ENCODE measurements at regions not wholly inside any gene's neighbourhood (a gene's known extent, or its start where the extent isn't known, plus 50 kb on each side); places are given as distances from the start of the nearest gene placed in this dataset.

GRCh38 chr2:62325398-62325797 lies 129.5 kb downstream of the B3GNT2 start:
- DNase-seq (ENCODE audit: low spot score) = no peak
- no peak for TF ChIP-seq RAD21 (IDR thresholded peaks at IDR 0.05)
- no peak for TF ChIP-seq FOXA2 (IDR thresholded peaks at IDR 0.05)
- no peak for TF ChIP-seq ZBTB33 (IDR thresholded peaks at IDR 0.05)
- TF ChIP-seq, protein P1, sequence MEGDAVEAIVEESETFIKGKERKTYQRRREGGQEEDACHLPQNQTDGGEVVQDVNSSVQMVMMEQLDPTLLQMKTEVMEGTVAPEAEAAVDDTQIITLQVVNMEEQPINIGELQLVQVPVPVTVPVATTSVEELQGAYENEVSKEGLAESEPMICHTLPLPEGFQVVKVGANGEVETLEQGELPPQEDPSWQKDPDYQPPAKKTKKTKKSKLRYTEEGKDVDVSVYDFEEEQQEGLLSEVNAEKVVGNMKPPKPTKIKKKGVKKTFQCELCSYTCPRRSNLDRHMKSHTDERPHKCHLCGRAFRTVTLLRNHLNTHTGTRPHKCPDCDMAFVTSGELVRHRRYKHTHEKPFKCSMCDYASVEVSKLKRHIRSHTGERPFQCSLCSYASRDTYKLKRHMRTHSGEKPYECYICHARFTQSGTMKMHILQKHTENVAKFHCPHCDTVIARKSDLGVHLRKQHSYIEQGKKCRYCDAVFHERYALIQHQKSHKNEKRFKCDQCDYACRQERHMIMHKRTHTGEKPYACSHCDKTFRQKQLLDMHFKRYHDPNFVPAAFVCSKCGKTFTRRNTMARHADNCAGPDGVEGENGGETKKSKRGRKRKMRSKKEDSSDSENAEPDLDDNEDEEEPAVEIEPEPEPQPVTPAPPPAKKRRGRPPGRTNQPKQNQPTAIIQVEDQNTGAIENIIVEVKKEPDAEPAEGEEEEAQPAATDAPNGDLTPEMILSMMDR (IDR thresholded peaks at IDR 0.05; ENCODE audit: low read depth, low read length, missing input control) = no peak
- no peak for TF ChIP-seq SP1 (IDR thresholded peaks at IDR 0.05)
- no peak for TF ChIP-seq YY1 (IDR thresholded peaks at IDR 0.05)
- no peak for TF ChIP-seq FOXA1 (IDR thresholded peaks at IDR 0.05)
- TF ChIP-seq RXRA (IDR thresholded peaks at IDR 0.05) = no peak
- TF ChIP-seq TAF1 (conservative IDR thresholded peaks at IDR 0.05) = no peak
- no peak for TF ChIP-seq HNF4G (IDR thresholded peaks at IDR 0.05)
- TF ChIP-seq JUND (IDR thresholded peaks at IDR 0.05) = no peak
- no peak for TF ChIP-seq HNF4A (conservative IDR thresholded peaks at IDR 0.05)
- no peak for TF ChIP-seq NR2F2 (IDR thresholded peaks at IDR 0.05)
- TF ChIP-seq, protein P2, sequence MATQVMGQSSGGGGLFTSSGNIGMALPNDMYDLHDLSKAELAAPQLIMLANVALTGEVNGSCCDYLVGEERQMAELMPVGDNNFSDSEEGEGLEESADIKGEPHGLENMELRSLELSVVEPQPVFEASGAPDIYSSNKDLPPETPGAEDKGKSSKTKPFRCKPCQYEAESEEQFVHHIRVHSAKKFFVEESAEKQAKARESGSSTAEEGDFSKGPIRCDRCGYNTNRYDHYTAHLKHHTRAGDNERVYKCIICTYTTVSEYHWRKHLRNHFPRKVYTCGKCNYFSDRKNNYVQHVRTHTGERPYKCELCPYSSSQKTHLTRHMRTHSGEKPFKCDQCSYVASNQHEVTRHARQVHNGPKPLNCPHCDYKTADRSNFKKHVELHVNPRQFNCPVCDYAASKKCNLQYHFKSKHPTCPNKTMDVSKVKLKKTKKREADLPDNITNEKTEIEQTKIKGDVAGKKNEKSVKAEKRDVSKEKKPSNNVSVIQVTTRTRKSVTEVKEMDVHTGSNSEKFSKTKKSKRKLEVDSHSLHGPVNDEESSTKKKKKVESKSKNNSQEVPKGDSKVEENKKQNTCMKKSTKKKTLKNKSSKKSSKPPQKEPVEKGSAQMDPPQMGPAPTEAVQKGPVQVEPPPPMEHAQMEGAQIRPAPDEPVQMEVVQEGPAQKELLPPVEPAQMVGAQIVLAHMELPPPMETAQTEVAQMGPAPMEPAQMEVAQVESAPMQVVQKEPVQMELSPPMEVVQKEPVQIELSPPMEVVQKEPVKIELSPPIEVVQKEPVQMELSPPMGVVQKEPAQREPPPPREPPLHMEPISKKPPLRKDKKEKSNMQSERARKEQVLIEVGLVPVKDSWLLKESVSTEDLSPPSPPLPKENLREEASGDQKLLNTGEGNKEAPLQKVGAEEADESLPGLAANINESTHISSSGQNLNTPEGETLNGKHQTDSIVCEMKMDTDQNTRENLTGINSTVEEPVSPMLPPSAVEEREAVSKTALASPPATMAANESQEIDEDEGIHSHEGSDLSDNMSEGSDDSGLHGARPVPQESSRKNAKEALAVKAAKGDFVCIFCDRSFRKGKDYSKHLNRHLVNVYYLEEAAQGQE (IDR thresholded peaks at IDR 0.05) = no peak
- TF ChIP-seq, protein P3, sequence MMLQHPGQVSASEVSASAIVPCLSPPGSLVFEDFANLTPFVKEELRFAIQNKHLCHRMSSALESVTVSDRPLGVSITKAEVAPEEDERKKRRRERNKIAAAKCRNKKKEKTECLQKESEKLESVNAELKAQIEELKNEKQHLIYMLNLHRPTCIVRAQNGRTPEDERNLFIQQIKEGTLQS (IDR thresholded peaks at IDR 0.05) = no peak
- TF ChIP-seq, protein P4, sequence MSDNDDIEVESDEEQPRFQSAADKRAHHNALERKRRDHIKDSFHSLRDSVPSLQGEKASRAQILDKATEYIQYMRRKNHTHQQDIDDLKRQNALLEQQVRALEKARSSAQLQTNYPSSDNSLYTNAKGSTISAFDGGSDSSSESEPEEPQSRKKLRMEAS (IDR thresholded peaks at IDR 0.05) = no peak
- no peak for TF ChIP-seq EGR1 (IDR thresholded peaks at IDR 0.05; ENCODE audit: low read depth in 2 of 2)
- 95% methylated on average over 5 of the region's 5 CpGs for WGBS
- Histone ChIP-seq H3K4me1 (ENCODE audit: control insufficient read depth in 4 of 4, insufficient read depth in 4 of 4, low read length in 3 of 4) (no peaks in the 10 kb centered on the region), H3K4me3 (ENCODE audit: low read depth in 1 of 3, low read length in 3 of 3) (no peak overlapping the region), H3K27me3 (ENCODE audit: control insufficient read depth in 4 of 4, insufficient read depth in 4 of 4, low read length in 3 of 4) (no peaks in the 10 kb centered on the region), H3K36me3 (ENCODE audit: control insufficient read depth in 4 of 4, insufficient read depth in 3 of 4, low read depth in 1 of 4, low read length in 3 of 4) (no peaks in the 10 kb centered on the region), H3K9ac (ENCODE audit: low read depth in 1 of 2, low read length in 2 of 2) (no peak overlapping the region), H3K9me3 (ENCODE audit: control insufficient read depth in 4 of 4, low read length in 3 of 4) (no peaks in the 10 kb centered on the region), H3K27ac (ENCODE audit: low read depth in 1 of 2, low read length in 2 of 2) (no peak overlapping the region)

Data from liver (tissue), 8 donors.